Epithelial cell of proximal tubule (primary cell): ENCODE measurements at regions not wholly inside any gene's neighbourhood (a gene's known extent, or its start where the extent isn't known, plus 50 kb on each side); places are given as distances from the start of the nearest gene placed in this dataset.

Experiments
- DNase-seq: peaks from one replicate; pipeline ENCODE4 v3.0.0-alpha.2; 2011; ENCODE audit warnings: low read depth
- H3K4me3 ChIP-seq: 2 replicates; pipeline ENCODE4 v1.5.1; 2011; ENCODE audit warnings: low read depth, mild to moderate bottlenecking, low read length
- TF ChIP-seq, protein P1 (sequence below): conservative IDR thresholded peaks from 2 replicates; pipeline ENCODE4 v1.5.1; 2012; ENCODE audit warnings: low read depth, mild to moderate bottlenecking, low read length

DNA sequence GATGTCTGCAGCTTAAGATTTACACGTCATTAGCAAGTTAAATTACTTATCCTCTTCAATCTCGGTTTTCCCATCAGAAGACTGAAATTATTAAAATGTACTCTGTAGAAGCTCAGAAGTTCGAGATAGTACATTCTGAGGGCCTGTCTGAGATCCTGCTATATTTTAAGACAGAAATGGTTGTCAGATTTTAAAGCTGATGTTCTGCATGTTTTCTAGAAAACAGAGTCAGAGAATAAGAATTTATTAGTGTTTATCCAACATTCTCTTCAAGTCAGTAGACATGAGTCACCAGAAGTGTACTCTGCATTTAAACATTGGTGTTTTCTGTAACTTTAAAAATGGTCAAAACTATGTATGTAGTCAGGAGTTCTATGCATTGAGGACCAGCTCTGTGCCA, 155.2 kb upstream of the MYOCD start:
- H3K4me3 ChIP-seq: no peak overlapping the region
- TF ChIP-seq, protein P1, sequence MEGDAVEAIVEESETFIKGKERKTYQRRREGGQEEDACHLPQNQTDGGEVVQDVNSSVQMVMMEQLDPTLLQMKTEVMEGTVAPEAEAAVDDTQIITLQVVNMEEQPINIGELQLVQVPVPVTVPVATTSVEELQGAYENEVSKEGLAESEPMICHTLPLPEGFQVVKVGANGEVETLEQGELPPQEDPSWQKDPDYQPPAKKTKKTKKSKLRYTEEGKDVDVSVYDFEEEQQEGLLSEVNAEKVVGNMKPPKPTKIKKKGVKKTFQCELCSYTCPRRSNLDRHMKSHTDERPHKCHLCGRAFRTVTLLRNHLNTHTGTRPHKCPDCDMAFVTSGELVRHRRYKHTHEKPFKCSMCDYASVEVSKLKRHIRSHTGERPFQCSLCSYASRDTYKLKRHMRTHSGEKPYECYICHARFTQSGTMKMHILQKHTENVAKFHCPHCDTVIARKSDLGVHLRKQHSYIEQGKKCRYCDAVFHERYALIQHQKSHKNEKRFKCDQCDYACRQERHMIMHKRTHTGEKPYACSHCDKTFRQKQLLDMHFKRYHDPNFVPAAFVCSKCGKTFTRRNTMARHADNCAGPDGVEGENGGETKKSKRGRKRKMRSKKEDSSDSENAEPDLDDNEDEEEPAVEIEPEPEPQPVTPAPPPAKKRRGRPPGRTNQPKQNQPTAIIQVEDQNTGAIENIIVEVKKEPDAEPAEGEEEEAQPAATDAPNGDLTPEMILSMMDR: no peak
- no peak for DNase-seq

DNA sequence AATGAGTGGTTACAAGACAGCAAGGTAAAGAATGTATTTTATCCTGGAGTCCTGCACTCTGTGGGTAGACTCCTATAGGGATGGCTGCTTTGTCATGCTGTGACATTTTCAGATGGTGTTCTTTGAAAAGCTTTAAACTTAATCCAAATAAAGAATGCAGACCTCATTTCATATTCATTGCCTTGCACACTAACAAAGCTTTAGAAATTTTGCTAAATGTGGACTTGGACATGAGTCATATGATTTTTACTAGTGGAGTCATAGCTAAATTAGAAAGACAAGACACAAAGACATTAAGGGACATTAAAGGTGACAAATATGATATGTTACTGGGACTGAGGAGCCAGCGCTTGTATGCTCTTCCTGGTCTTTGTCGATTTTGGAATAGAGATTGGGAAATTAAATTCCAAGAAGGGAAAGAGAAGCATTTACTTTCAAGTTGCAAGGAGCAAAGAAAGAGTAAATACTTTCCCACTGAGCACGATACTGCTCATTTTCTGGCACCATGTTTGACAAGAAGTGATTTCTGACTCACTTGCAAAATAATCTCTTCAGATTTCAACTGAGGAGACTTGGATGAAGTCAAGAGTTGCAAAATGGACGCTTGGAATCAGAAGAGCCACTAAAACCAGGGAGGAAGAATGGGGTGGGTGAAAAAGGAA, 152.9 kb upstream of the MYOCD start:
- TF ChIP-seq, protein P1: no peak
- DNase-seq: no peak
- H3K4me3 ChIP-seq: no peak overlapping the region

DNA sequence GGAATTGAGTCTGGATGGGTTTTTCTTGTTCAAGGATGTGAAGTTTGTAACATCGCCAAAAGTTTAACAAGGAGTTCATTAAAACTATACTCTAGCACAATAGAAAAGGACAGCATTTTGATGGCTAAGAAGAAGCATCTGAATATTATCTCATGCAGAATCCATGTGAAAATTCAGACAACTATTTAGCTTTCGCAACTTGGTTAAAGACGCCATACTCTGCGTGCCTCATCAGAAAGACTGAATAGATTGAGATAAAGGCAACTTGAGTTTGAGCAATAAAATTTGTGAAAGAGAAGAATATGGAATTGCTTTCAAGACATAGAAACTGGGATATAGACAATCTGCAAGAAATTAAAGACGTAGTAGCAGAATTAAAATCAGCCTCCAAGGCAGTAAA, 151.1 kb upstream of the MYOCD start:
- DNase-seq: no peak
- H3K4me3 ChIP-seq: no peak overlapping the region
- TF ChIP-seq, protein P1: no peak

DNA sequence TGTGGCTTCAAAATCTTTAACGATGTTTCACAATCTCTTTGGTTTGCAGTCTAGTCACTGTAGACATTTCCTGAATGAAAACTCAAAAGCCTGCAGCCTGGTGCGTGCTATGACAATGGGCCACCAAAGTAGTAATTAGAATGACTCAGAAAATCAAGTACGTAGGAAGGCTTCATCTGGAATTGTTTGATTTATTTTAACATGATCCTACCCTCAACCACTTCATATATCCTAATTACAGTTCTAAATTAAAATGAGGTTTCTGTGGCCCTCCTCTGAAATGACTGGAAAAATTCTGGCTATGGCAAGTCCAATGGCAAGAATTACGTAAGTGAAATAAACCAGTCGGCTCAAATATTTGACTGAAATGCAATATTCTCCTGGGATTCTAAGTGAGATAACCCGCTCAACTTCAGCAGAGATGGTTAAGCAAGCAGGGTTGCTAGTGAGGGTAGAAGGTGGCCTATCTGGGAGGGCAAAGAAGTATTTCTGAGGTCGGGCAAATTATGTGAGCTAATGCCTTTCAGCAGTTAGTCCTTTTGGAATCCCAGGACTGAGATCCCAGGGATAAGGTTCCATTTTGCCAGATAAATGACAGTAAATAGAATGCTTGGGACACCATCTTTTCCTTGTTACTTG, 145.6 kb upstream of the MYOCD start:
- DNase-seq: no peak
- TF ChIP-seq, protein P1: no peak
- H3K4me3 ChIP-seq: no peak overlapping the region

DNA sequence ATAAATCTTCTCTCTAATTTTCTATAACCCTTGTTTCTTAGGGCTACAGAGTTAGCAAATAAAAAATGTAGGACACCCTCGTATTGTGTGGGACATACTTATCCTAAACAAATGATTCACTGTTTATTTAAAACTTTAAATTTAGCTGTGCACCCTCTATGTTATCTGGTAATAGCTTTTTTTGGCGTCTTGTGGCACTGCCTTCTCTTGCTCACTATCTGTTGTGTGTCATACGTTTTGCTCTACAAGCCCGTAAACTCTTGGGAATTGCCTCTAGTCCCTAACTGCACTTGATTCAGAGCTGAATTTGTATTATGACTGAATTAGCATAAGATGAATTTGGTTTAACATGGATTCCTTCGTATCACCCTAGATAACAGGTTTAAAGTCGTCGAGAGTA, 144.3 kb upstream of the MYOCD start:
- H3K4me3 ChIP-seq: no peak overlapping the region
- TF ChIP-seq, protein P1: no peak
- DNase-seq: no peak

DNA sequence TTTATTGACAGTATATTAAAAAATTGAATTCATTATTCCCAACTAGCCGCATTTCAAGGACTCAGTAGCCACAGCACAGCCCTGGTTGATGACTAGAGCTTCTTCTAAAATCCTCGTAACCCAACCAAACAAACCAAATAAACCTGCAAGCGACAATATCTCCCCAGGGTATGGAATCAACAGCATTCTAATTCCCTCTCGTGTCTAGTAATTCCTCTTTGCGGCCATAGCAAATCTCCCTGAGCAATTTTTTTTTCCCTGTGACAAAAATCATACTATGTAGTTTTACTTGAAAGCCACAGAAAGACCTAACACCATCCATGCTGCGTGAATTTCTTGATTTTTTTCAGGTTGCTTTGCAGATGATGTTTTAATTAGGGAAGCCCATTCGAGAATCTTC, 143.4 kb upstream of the MYOCD start:
- no peak for DNase-seq
- no peak overlapping the region for H3K4me3 ChIP-seq
- TF ChIP-seq, protein P1: no peak

DNA sequence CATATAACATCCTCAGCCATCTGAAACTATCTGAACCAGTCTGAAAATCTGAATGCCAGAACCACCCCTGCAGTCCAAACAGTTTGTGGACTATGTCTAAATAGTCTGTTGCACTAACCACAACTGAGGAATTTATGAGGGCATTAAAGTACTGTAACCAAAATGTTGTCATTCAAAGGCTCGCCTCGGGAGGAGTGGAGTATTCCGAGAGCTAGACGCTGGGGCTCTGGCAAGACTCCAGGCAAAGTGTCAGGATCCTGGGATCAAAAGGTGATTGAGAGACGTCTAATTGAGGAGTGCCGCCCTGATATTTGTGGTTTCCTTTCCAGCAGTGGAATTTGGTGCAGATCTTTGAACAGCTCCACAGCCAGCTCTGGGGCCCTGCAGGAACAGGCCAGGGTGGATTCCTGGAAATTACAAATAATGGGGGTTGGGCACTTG, 142.9 kb upstream of the MYOCD start:
- TF ChIP-seq, protein P1: no peak
- no peak for DNase-seq
- H3K4me3 ChIP-seq: no peak overlapping the region
